HEK293 (cell line): ENCODE measurements at regions not wholly inside any gene's neighbourhood (a gene's known extent, or its start where the extent isn't known, plus 50 kb on each side); places are given as distances from the start of the nearest gene placed in this dataset.

Experiments used
- BCL11B ChIP-seq: fragments of 450-650 bp; formaldehyde crosslinking; IDR thresholded peaks from 2 replicates; pipeline ENCODE4 v1.5.1; 2016; ENCODE audit warnings: low read depth, missing biosample characterization, missing genetic modification characterization
- GLIS2 ChIP-seq: fragments of 450-650 bp; formaldehyde crosslinking; IDR thresholded peaks from 2 replicates; pipeline ENCODE4 v1.5.1; 2016; ENCODE audit warnings: missing biosample characterization, missing genetic modification characterization
- HOXA7 ChIP-seq: sonication (generic); formaldehyde crosslinking; IDR thresholded peaks from 2 replicates; pipeline ENCODE4 v1.8.1; 2022; ENCODE audit warnings: missing genetic modification reagents, borderline replicate concordance
- OVOL3 ChIP-seq: fragments of 450-650 bp; formaldehyde crosslinking; IDR thresholded peaks from 2 replicates; pipeline ENCODE4 v1.5.1; 2016; ENCODE audit warnings: missing biosample characterization, missing genetic modification characterization
- WT1 ChIP-seq: fragments of 450-650 bp; formaldehyde crosslinking; IDR thresholded peaks from 2 replicates; pipeline ENCODE4 v1.5.1; 2016; ENCODE audit warnings: missing biosample characterization, missing genetic modification characterization
- ZBTB17 ChIP-seq: fragments of 450-650 bp; formaldehyde crosslinking; IDR thresholded peaks from 2 replicates; pipeline ENCODE4 v1.5.1; 2016; ENCODE audit warnings: missing biosample characterization, missing genetic modification characterization
- ZBTB21 ChIP-seq: fragments of 450-650 bp; formaldehyde crosslinking; IDR thresholded peaks from 2 replicates; pipeline ENCODE4 v1.5.1; 2017; ENCODE audit warnings: missing biosample characterization, missing genetic modification characterization
- ZFP41 ChIP-seq: fragments of 450-650 bp; formaldehyde crosslinking; IDR thresholded peaks from 2 replicates; pipeline ENCODE4 v1.5.1; 2016; ENCODE audit warnings: missing biosample characterization, missing genetic modification characterization, borderline replicate concordance
- ZNF10 ChIP-seq: fragments of 450-650 bp; formaldehyde crosslinking; IDR thresholded peaks from 2 replicates; pipeline ENCODE4 v1.5.1; 2017; ENCODE audit warnings: missing biosample characterization, missing genetic modification characterization
- ZNF121 ChIP-seq: fragments of 450-650 bp; formaldehyde crosslinking; IDR thresholded peaks from 2 replicates; pipeline ENCODE4 v1.5.1; 2016; ENCODE audit warnings: missing biosample characterization, missing genetic modification characterization
- ZNF184 ChIP-seq: fragments of 450-650 bp; IDR thresholded peaks from 2 replicates; pipeline ENCODE4 v1.5.1; 2018; ENCODE audit warnings: missing biosample characterization, mild to moderate bottlenecking, missing genetic modification characterization
- ZNF19 ChIP-seq: fragments of 450-650 bp; formaldehyde crosslinking; IDR thresholded peaks from 2 replicates; pipeline ENCODE4; 2016; ENCODE audit warnings: missing biosample characterization, missing genetic modification characterization, low read depth
- ZNF2 ChIP-seq: fragments of 450-650 bp; formaldehyde crosslinking; IDR thresholded peaks from 2 replicates; pipeline ENCODE4 v1.5.1; 2016; ENCODE audit warnings: missing biosample characterization, missing genetic modification characterization
- ZNF239 ChIP-seq: fragments of 450-650 bp; formaldehyde crosslinking; IDR thresholded peaks from 2 replicates; pipeline ENCODE4 v1.5.1; 2016; ENCODE audit warnings: missing biosample characterization, missing genetic modification characterization
- ZNF274 ChIP-seq, 2 experiments: fragments of 200-500 bp in 1 of 2; fragments of 450-650 bp in 1 of 2; sonication (Bioruptor generic) in 1 of 2; formaldehyde crosslinking in 1 of 2; IDR thresholded peaks; 2 replicates each; pipeline versions ENCODE4 v1.5.1 to v1.6.1; 2014 to 2016; ENCODE audit warnings: borderline replicate concordance in 1 of 2, inconsistent platforms in 1 of 2, low read length in 1 of 2, missing biosample characterization in 1 of 2, missing genetic modification characterization in 1 of 2
- ZNF324 ChIP-seq: fragments of 450-650 bp; formaldehyde crosslinking; IDR thresholded peaks from 2 replicates; pipeline ENCODE4 v1.5.1; 2016; ENCODE audit warnings: missing biosample characterization, missing genetic modification characterization
- ZNF555 ChIP-seq: fragments of 450-650 bp; formaldehyde crosslinking; conservative IDR thresholded peaks from 2 replicates; pipeline ENCODE4 v1.5.1; 2017; ENCODE audit warnings: missing biosample characterization, mild to moderate bottlenecking, missing genetic modification characterization, inconsistent platforms
- ZNF585B ChIP-seq: fragments of 450-650 bp; formaldehyde crosslinking; IDR thresholded peaks from 2 replicates; pipeline ENCODE4 v1.5.1; 2016; ENCODE audit warnings: missing biosample characterization, missing genetic modification characterization
- ZNF610 ChIP-seq: fragments of 450-650 bp; formaldehyde crosslinking; IDR thresholded peaks from 2 replicates; pipeline ENCODE4 v1.5.1; 2016; ENCODE audit warnings: missing biosample characterization, missing genetic modification characterization, borderline replicate concordance
- ZNF629 ChIP-seq: fragments of 450-650 bp; formaldehyde crosslinking; IDR thresholded peaks from 2 replicates; pipeline ENCODE4 v1.5.1; 2017; ENCODE audit warnings: missing biosample characterization, missing genetic modification characterization
- ZNF707 ChIP-seq: fragments of 450-650 bp; formaldehyde crosslinking; IDR thresholded peaks from 2 replicates; pipeline ENCODE4 v1.5.1; 2016; ENCODE audit warnings: missing biosample characterization, missing genetic modification characterization
- TF ChIP-seq, protein P1 (sequence below): fragments of 450-650 bp; formaldehyde crosslinking; IDR thresholded peaks from 2 replicates; pipeline ENCODE4 v1.5.1; 2016; ENCODE audit warnings: missing biosample characterization, missing genetic modification characterization
- TF ChIP-seq, protein P2 (sequence below): fragments of 450-650 bp; formaldehyde crosslinking; IDR thresholded peaks from 2 replicates; pipeline ENCODE4 v1.5.1; 2017; ENCODE audit warnings: missing biosample characterization, missing genetic modification characterization
- TF ChIP-seq, protein P3 (sequence below): fragments of 450-650 bp; formaldehyde crosslinking; IDR thresholded peaks from 2 replicates; pipeline ENCODE4 v1.5.1; 2017; ENCODE audit warnings: missing biosample characterization, missing genetic modification characterization
- TF ChIP-seq, protein P4 (sequence below): fragments of 450-650 bp; formaldehyde crosslinking; IDR thresholded peaks from 2 replicates; pipeline ENCODE4 v1.5.1; 2016; ENCODE audit warnings: missing biosample characterization, missing genetic modification characterization, borderline replicate concordance

DNA sequence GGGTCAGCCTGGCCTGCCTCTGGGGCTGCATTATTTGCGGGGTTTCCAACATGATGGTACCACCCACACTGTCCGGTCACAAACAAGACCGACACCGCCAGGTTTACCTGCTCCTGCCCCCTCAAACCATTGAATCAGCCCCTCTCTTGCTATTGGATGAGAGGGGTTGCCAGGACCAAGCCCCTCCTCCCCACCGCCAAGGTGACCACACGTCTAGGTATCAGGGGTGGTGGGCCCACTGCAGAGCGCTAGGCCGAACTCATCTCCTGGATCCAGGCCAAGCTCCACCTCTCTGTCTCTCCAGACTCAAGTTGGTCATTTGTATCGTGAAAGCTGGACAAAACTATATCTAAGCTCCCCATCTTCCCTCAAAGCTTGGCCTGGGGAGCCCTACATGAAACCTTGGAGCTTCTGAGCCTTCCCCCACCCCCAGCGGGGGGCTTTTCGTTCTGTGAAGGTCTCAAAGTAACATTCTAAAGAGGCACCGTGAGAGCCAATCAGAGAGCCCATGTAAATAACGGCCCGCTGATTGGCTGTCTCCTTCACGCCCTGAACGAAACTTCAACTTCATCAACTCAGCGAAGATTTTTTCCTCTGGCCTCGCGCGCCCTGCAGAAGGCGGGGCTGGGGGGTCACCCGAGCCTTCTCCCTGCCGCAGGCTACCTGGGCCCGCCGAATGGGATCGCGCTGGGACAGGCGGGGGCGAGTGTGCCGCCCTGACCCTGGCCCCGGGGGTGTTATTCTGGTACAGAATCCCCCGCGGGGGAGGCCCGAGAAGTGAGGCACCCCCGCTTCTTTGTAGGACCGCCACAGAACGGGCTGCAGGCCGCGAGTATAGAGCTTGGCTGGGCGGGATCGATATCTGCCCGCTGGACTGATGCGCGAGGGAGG lies 49.6 kb upstream of the PSD2 start (continued):
- TF ChIP-seq, protein P1, sequence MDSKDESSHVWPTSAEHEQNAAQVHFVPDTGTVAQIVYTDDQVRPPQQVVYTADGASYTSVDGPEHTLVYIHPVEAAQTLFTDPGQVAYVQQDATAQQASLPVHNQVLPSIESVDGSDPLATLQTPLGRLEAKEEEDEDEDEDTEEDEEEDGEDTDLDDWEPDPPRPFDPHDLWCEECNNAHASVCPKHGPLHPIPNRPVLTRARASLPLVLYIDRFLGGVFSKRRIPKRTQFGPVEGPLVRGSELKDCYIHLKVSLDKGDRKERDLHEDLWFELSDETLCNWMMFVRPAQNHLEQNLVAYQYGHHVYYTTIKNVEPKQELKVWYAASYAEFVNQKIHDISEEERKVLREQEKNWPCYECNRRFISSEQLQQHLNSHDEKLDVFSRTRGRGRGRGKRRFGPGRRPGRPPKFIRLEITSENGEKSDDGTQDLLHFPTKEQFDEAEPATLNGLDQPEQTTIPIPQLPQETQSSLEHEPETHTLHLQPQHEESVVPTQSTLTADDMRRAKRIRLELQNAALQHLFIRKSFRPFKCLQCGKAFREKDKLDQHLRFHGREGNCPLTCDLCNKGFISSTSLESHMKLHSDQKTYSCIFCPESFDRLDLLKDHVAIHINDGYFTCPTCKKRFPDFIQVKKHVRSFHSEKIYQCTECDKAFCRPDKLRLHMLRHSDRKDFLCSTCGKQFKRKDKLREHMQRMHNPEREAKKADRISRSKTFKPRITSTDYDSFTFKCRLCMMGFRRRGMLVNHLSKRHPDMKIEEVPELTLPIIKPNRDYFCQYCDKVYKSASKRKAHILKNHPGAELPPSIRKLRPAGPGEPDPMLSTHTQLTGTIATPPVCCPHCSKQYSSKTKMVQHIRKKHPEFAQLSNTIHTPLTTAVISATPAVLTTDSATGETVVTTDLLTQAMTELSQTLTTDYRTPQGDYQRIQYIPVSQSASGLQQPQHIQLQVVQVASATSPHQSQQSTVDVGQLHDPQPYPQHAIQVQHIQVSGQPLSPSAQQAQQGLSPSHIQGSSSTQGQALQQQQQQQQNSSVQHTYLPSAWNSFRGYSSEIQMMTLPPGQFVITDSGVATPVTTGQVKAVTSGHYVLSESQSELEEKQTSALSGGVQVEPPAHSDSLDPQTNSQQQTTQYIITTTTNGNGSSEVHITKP: peak; percentile 87
- no peak for TF ChIP-seq ZFP41
- TF ChIP-seq ZNF585B (tag by site-specific recombination): no peak
- peak; percentile 83 for TF ChIP-seq GLIS2
- no peak for TF ChIP-seq ZBTB21 (tag by site-specific recombination)
- TF ChIP-seq, protein P2, sequence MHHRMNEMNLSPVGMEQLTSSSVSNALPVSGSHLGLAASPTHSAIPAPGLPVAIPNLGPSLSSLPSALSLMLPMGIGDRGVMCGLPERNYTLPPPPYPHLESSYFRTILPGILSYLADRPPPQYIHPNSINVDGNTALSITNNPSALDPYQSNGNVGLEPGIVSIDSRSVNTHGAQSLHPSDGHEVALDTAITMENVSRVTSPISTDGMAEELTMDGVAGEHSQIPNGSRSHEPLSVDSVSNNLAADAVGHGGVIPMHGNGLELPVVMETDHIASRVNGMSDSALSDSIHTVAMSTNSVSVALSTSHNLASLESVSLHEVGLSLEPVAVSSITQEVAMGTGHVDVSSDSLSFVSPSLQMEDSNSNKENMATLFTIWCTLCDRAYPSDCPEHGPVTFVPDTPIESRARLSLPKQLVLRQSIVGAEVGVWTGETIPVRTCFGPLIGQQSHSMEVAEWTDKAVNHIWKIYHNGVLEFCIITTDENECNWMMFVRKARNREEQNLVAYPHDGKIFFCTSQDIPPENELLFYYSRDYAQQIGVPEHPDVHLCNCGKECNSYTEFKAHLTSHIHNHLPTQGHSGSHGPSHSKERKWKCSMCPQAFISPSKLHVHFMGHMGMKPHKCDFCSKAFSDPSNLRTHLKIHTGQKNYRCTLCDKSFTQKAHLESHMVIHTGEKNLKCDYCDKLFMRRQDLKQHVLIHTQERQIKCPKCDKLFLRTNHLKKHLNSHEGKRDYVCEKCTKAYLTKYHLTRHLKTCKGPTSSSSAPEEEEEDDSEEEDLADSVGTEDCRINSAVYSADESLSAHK (tag by site-specific recombination): no peak; the same call in 1 of the 2 replicates
- no peak; the same call in 1 of the 2 replicates for TF ChIP-seq ZNF629 (tag by site-specific recombination)
- TF ChIP-seq OVOL3 (tag by site-specific recombination): no peak
- TF ChIP-seq BCL11B (tag by site-specific recombination): 0 out of 2 replicates have a peak, but pooled peaks have one; percentile 81
- no peak for TF ChIP-seq ZNF555 (tag by site-specific recombination)
- TF ChIP-seq HOXA7 (CRISPR knock-in tag): no peak
- TF ChIP-seq ZNF19 (tag by site-specific recombination): no peak
- TF ChIP-seq ZNF2: no peak; the same call in 1 of the 2 replicates
- no peak for TF ChIP-seq ZNF610 (tag by site-specific recombination)
- TF ChIP-seq, protein P3, sequence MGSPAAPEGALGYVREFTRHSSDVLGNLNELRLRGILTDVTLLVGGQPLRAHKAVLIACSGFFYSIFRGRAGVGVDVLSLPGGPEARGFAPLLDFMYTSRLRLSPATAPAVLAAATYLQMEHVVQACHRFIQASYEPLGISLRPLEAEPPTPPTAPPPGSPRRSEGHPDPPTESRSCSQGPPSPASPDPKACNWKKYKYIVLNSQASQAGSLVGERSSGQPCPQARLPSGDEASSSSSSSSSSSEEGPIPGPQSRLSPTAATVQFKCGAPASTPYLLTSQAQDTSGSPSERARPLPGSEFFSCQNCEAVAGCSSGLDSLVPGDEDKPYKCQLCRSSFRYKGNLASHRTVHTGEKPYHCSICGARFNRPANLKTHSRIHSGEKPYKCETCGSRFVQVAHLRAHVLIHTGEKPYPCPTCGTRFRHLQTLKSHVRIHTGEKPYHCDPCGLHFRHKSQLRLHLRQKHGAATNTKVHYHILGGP (tag by site-specific recombination): no peak
- TF ChIP-seq ZBTB17: peak; percentile 8; the same call in 1 of the 2 replicates
- no peak for TF ChIP-seq ZNF184 (tag by site-specific recombination)
- TF ChIP-seq ZNF274 (IDR thresholded peaks at IDR 0.05; ENCODE audit: low read length): no peak
- no peak for TF ChIP-seq ZNF274 (tag by site-specific recombination; IDR thresholded peaks at IDR 0.05; ENCODE audit: borderline replicate concordance)
- TF ChIP-seq ZNF324 (tag by site-specific recombination): no peak
- TF ChIP-seq, protein P4, sequence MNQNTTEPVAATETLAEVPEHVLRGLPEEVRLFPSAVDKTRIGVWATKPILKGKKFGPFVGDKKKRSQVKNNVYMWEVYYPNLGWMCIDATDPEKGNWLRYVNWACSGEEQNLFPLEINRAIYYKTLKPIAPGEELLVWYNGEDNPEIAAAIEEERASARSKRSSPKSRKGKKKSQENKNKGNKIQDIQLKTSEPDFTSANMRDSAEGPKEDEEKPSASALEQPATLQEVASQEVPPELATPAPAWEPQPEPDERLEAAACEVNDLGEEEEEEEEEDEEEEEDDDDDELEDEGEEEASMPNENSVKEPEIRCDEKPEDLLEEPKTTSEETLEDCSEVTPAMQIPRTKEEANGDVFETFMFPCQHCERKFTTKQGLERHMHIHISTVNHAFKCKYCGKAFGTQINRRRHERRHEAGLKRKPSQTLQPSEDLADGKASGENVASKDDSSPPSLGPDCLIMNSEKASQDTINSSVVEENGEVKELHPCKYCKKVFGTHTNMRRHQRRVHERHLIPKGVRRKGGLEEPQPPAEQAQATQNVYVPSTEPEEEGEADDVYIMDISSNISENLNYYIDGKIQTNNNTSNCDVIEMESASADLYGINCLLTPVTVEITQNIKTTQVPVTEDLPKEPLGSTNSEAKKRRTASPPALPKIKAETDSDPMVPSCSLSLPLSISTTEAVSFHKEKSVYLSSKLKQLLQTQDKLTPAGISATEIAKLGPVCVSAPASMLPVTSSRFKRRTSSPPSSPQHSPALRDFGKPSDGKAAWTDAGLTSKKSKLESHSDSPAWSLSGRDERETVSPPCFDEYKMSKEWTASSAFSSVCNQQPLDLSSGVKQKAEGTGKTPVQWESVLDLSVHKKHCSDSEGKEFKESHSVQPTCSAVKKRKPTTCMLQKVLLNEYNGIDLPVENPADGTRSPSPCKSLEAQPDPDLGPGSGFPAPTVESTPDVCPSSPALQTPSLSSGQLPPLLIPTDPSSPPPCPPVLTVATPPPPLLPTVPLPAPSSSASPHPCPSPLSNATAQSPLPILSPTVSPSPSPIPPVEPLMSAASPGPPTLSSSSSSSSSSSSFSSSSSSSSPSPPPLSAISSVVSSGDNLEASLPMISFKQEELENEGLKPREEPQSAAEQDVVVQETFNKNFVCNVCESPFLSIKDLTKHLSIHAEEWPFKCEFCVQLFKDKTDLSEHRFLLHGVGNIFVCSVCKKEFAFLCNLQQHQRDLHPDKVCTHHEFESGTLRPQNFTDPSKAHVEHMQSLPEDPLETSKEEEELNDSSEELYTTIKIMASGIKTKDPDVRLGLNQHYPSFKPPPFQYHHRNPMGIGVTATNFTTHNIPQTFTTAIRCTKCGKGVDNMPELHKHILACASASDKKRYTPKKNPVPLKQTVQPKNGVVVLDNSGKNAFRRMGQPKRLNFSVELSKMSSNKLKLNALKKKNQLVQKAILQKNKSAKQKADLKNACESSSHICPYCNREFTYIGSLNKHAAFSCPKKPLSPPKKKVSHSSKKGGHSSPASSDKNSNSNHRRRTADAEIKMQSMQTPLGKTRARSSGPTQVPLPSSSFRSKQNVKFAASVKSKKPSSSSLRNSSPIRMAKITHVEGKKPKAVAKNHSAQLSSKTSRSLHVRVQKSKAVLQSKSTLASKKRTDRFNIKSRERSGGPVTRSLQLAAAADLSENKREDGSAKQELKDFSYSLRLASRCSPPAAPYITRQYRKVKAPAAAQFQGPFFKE (tag by site-specific recombination): no peak
- no peak for TF ChIP-seq ZNF239 (tag by site-specific recombination)
- no peak for TF ChIP-seq ZNF707 (tag by site-specific recombination)
- TF ChIP-seq ZNF10 (tag by site-specific recombination): peak; percentile 33; the same call in 1 of the 2 replicates
- peak; percentile 90 for TF ChIP-seq ZNF121 (tag by site-specific recombination)
- TF ChIP-seq WT1 (tag by site-specific recombination): no peak
